Nephron progenitor cell (in vitro differentiated cells): ENCODE measurements at regions not wholly inside any gene's neighbourhood (a gene's known extent, or its start where the extent isn't known, plus 50 kb on each side); places are given as distances from the start of the nearest gene placed in this dataset.

Experiments used
- DNase-seq: peaks from one replicate; pipeline ENCODE4 v3.0.0; 2021
- H3K27ac Mint-ChIP-seq: 2 replicates; pipeline ENCODE4 v1.8.0; 2021; ENCODE audit warnings: mild to moderate bottlenecking, moderate library complexity, mixed read lengths
- H3K27me3 Mint-ChIP-seq: 2 replicates; pipeline ENCODE4 v1.8.0; 2021; ENCODE audit warnings: mild to moderate bottlenecking, low read depth, mixed read lengths; ENCODE audit not compliant: poor library complexity
- H3K36me3 Mint-ChIP-seq: 2 replicates; pipeline ENCODE4 v1.8.0; 2021; ENCODE audit warnings: low read depth, mixed read lengths
- H3K4me1 Mint-ChIP-seq: 2 replicates; pipeline ENCODE4 v1.8.0; 2021; ENCODE audit warnings: mixed read lengths
- H3K4me3 Mint-ChIP-seq: 2 replicates; pipeline ENCODE4 v1.8.0; 2021; ENCODE audit warnings: mild to moderate bottlenecking, moderate library complexity, mixed read lengths
- H3K9me3 Mint-ChIP-seq: 2 replicates; pipeline ENCODE4 v1.8.0; 2021; ENCODE audit warnings: mild to moderate bottlenecking, moderate library complexity, mixed read lengths
- CTCF ChIP-seq: fragments of 200-600 bp; sonication (generic); IDR thresholded peaks from 2 replicates; pipeline ENCODE4 v1.5.0; 2021; ENCODE audit warnings: antibody characterized with exemption

GRCh38 chrX:79268788-79269187 lies 98.3 kb downstream of the ITM2A start:
- Mint-ChIP-seq H3K4me3 (no peak overlapping the region), H3K9me3 (peaks cover 3% of the 10 kb centered on the region), H3K27ac (no peak overlapping the region), H3K36me3 (no peaks in the 10 kb centered on the region), H3K27me3 (no peaks in the 10 kb centered on the region), H3K4me1 (no peaks in the 10 kb centered on the region)
- no peak for DNase-seq
- TF ChIP-seq CTCF: no peak

- no peak for TF ChIP-seq CTCF
- no peaks in the 10 kb centered on the region for H3K4me1 Mint-ChIP-seq
- no peak overlapping the region for H3K27ac Mint-ChIP-seq
- H3K9me3 Mint-ChIP-seq: peaks cover 3% of the 10 kb centered on the region
- H3K4me3 Mint-ChIP-seq: no peak overlapping the region
- H3K36me3 Mint-ChIP-seq: no peaks in the 10 kb centered on the region
- no peak for DNase-seq
- no peaks in the 10 kb centered on the region for H3K27me3 Mint-ChIP-seq
Measured at GRCh38 chrX:79266702-79267101, 100.4 kb downstream of the ITM2A start.

GRCh38 chrX:79263550-79263949 lies 103.6 kb downstream of the ITM2A start:
- no peaks in the 10 kb centered on the region for H3K36me3 Mint-ChIP-seq
- no peak overlapping the region for H3K27ac Mint-ChIP-seq
- no peaks in the 10 kb centered on the region for H3K27me3 Mint-ChIP-seq
- H3K4me3 Mint-ChIP-seq: no peak overlapping the region
- H3K9me3 Mint-ChIP-seq: no peaks in the 10 kb centered on the region
- no peak for DNase-seq
- TF ChIP-seq CTCF: no peak
- H3K4me1 Mint-ChIP-seq: peaks cover 3% of the 10 kb centered on the region

GRCh38 chrX:79259073-79259689 lies 108.0 kb downstream of the ITM2A start:
- H3K4me3 Mint-ChIP-seq: no peak overlapping the region
- no peaks in the 10 kb centered on the region for H3K36me3 Mint-ChIP-seq
- no peak for TF ChIP-seq CTCF
- DNase-seq: no peak
- peaks cover 3% of the 10 kb centered on the region for H3K4me1 Mint-ChIP-seq
- H3K27me3 Mint-ChIP-seq: no peaks in the 10 kb centered on the region
- H3K9me3 Mint-ChIP-seq: peaks cover 25% of the 10 kb centered on the region
- no peak overlapping the region for H3K27ac Mint-ChIP-seq

GRCh38 chrX:79243691-79244090 lies 99.2 kb downstream of the GPR174 start:
- H3K4me1 Mint-ChIP-seq: no peaks in the 10 kb centered on the region
- no peaks in the 10 kb centered on the region for H3K36me3 Mint-ChIP-seq
- no peak overlapping the region for H3K27ac Mint-ChIP-seq
- H3K4me3 Mint-ChIP-seq: no peak overlapping the region
- DNase-seq: no peak
- H3K27me3 Mint-ChIP-seq: no peaks in the 10 kb centered on the region
- H3K9me3 Mint-ChIP-seq: peaks cover 21% of the 10 kb centered on the region
- no peak for TF ChIP-seq CTCF

GRCh38 chrX:79235899-79236298 lies 91.4 kb downstream of the GPR174 start:
- no peaks in the 10 kb centered on the region for H3K36me3 Mint-ChIP-seq
- H3K4me3 Mint-ChIP-seq: no peak overlapping the region
- no peak for DNase-seq
- no peak overlapping the region for H3K27ac Mint-ChIP-seq
- no peaks in the 10 kb centered on the region for H3K4me1 Mint-ChIP-seq
- TF ChIP-seq CTCF: no peak
- peaks cover 4% of the 10 kb centered on the region for H3K27me3 Mint-ChIP-seq
- H3K9me3 Mint-ChIP-seq: peaks cover 48% of the 10 kb centered on the region
